ENCODE measurements at regions not wholly inside any gene's neighbourhood (a gene's known extent, or its start where the extent isn't known, plus 50 kb on each side); places are given as distances from the start of the nearest gene placed in this dataset.

- no peak for FAIRE-seq
- Histone ChIP-seq H3K36me3 (ENCODE audit: control insufficient read depth in 2 of 2, extremely low read depth in 1 of 2, insufficient read depth in 2 of 2, low read length in 2 of 2) (no peaks in the 10 kb centered on the region), H3K9me3 (replicated peaks; ENCODE audit: control insufficient read depth, insufficient read depth, low read length) (peaks cover 5% of the 10 kb centered on the region), H3K4me1 (ENCODE audit: control insufficient read depth, extremely low read depth, insufficient read depth, low read length) (no peaks in the 10 kb centered on the region), H3K9ac (replicated peaks; ENCODE audit: extremely low read depth, insufficient read depth, low read length) (no peak overlapping the region), H3K4me2 (ENCODE audit: insufficient read depth, low read length) (no peak overlapping the region), H3K79me2 (ENCODE audit: control insufficient read depth, insufficient read depth, low read length) (no peaks in the 10 kb centered on the region), H3K9me1 (replicated peaks; ENCODE audit: control insufficient read depth, extremely low read depth, insufficient read depth, low read length) (no peaks in the 10 kb centered on the region), H2AFZ (ENCODE audit: low read depth, low read length) (no peak overlapping the region), H3K27me3 (ENCODE audit: control insufficient read depth in 2 of 2, insufficient read depth in 2 of 2, low read length in 2 of 2) (no peaks in the 10 kb centered on the region), H4K20me1 (replicated peaks; ENCODE audit: control insufficient read depth, extremely low read depth, insufficient read depth, low read length) (no peaks in the 10 kb centered on the region), H3K27ac (ENCODE audit: insufficient read depth, low read depth, low read length) (no peak overlapping the region), H3K4me3 (replicated peaks in 1 of 3; ENCODE audit: insufficient read depth in 1 of 3, low read depth in 1 of 3, low read length in 3 of 3) (no peak overlapping the region)
- TF ChIP-seq EZH2 (IDR thresholded peaks at IDR 0.05; ENCODE audit: borderline replicate concordance, low read depth, low read length, severe bottlenecking), result no peak
- TF ChIP-seq CTCF (IDR thresholded peaks at IDR 0.05; ENCODE audit: extremely low read depth in 1 of 2, insufficient read depth in 1 of 2, low read depth in 1 of 2, low read length in 2 of 2), result no peak
- TF ChIP-seq POLR2AphosphoS5 (IDR thresholded peaks at IDR 0.05; ENCODE audit: insufficient read depth, low read depth, low read length), result no peak
- TF ChIP-seq JUN (IDR thresholded peaks at IDR 0.05; ENCODE audit: borderline replicate concordance, insufficient read depth, insufficient read length, low read depth), result no peak
- no peak for TF ChIP-seq GATA2 (IDR thresholded peaks at IDR 0.05; ENCODE audit: insufficient read depth, insufficient read length, low read depth, low read length)
- no peak for TF ChIP-seq MAX (IDR thresholded peaks at IDR 0.05; ENCODE audit: insufficient read depth, insufficient read length)
- no peak for TF ChIP-seq MYC (IDR thresholded peaks at IDR 0.05; ENCODE audit: low read depth, low read length)
- TF ChIP-seq FOS (IDR thresholded peaks at IDR 0.05; ENCODE audit: borderline replicate concordance, insufficient read depth, low read length), result no peak
- no peak for TF ChIP-seq POLR2A (IDR thresholded peaks at IDR 0.05; ENCODE audit: low read depth, low read length)
- ChIA-PET CTCF (no interaction called here), POLR2A (no interaction called here)
- no TSS peak for BruUV-seq (replicated peaks)
- no peak for DNase-seq (ENCODE audit: low read depth, low spot score)
- dilution Hi-C loops (cut with MboI; ENCODE audit: extremely low pct_ligation_motif_present, low sequenced_read_pairs), result no loop called here
- intact Hi-C loops (cut with micrococcal nuclease), result no loop called here
These were observed 893.1 kb upstream of the CELF4 start for GRCh38 chr18:38458698-38459097.

All from endothelial cell of umbilical vein (primary cell).